Upper lobe of right lung (tissue), 1 donor: ENCODE measurements at regions not wholly inside any gene's neighbourhood (a gene's known extent, or its start where the extent isn't known, plus 50 kb on each side); places are given as distances from the start of the nearest gene placed in this dataset.

Experiments
- ATAC-seq: fragments of 200-7000 bp; cut with Tn5 transposase; one replicate; pipeline ENCODE4 v1.9.1; 2020; ENCODE audit warnings: mild to moderate bottlenecking, moderate library complexity
- DNase-seq: peaks from one replicate; pipeline ENCODE4 v3.0.0-alpha.2; 2020
- H3K27ac ChIP-seq: fragments of 200-600 bp; one replicate; pipeline ENCODE4 v1.8.0; 2022
- H3K27me3 ChIP-seq: fragments of 200-600 bp; one replicate; pipeline ENCODE4 v1.8.0; 2022; ENCODE audit warnings: mild to moderate bottlenecking
- H3K36me3 ChIP-seq: fragments of 200-600 bp; one replicate; pipeline ENCODE4 v1.8.0; 2022
- H3K4me1 ChIP-seq: fragments of 200-600 bp; one replicate; pipeline ENCODE4 v1.8.0; 2022
- H3K4me3 ChIP-seq: fragments of 200-600 bp; one replicate; pipeline ENCODE4 v1.8.0; 2022; ENCODE audit warnings: mild to moderate bottlenecking
- H3K9me3 ChIP-seq: fragments of 200-600 bp; one replicate; pipeline ENCODE4 v1.8.0; 2022
- CTCF ChIP-seq: fragments of 200-600 bp; IDR thresholded peaks from one replicate; pipeline ENCODE4 v1.8.0; 2022; ENCODE audit warnings: antibody characterized with exemption
- intact Hi-C: fragments of 100-400 bp; cut with DNase I; formaldehyde crosslinking; loops from one replicate; pipeline ENCODE4 v1.11.0; 2022
- donor health status: DM: no; HTN: yes; CAD: no; lungs with severe emphysema.

DNA sequence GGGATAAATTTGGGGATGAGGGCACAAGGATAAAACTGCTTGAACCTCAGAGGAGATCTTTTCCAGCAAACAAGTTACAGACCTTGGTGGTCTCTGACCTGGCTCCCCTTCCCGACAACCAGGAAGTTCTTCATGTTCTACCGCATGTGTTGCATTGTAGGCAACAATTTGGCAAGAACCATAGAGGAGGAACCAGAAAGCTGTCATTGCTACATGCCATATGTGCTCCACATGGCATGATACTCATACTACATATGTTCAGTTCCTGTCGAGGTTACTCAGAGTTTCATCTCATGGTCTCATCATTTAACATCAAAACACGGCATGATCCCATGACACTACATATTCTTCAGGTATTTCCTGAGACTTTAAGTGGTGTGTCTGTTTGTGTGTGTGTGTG, 235.9 kb downstream of the OR13H1 start:
- no peaks in the 10 kb centered on the region for H3K4me1 ChIP-seq
- no peak overlapping the region for H3K4me3 ChIP-seq
- no peak for TF ChIP-seq CTCF
- ATAC-seq (no peak), DNase-seq (no peak)
- intact Hi-C loops, result no loop called here
- no peaks in the 10 kb centered on the region for H3K9me3 ChIP-seq
- no peaks in the 10 kb centered on the region for H3K36me3 ChIP-seq
- H3K27me3 ChIP-seq, result no peaks in the 10 kb centered on the region
- H3K27ac ChIP-seq, result no peak overlapping the region

- DNase-seq, result no peak
- no peaks in the 10 kb centered on the region for H3K9me3 ChIP-seq
- H3K27ac ChIP-seq, result no peak overlapping the region
- H3K27me3 ChIP-seq, result no peaks in the 10 kb centered on the region
- no peaks in the 10 kb centered on the region for H3K4me1 ChIP-seq
- no peak overlapping the region for H3K4me3 ChIP-seq
- no peak for ATAC-seq
- intact Hi-C loops, result no loop called here
- no peaks in the 10 kb centered on the region for H3K36me3 ChIP-seq
- TF ChIP-seq CTCF, result no peak
Observed at GRCh38 chrX:131782646-131783045, 238.8 kb downstream of the OR13H1 start.

DNA sequence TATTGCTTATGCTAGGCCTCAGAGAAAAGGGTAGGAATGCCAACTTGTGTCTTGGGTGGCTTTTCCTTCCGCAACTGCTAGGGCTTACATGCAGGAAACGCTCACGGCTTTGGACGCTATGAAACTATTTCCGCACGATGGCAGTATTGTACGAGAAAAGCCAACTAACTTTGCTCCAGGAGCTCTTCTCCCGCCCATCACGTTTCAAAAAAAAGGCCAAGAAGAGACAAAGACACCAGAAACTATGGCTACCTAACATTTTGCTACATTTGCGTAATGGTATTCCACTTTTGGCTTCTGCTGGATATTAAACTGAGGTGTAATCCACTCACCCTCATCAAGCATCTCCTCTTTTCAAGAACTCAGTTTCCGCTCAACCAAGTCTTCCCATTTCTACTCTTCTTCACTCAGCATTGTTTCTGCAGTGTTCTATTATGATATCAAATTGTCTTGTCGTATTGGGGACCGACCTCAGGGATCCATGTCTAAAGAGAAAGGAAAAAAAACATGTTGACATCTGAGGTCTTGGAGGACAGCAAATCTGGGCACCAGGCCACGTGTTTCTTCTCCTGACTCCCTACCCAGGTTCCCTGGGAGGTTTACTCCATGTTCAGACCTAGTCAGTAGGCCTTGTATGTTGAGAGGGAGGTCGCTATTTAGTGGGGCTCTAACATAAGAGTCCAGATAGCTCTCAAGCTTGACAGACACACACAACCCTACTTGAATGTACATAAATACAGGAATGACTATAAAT, 239.4 kb upstream of the STK26 start:
- ATAC-seq, result no peak
- intact Hi-C loops, result no loop called here

DNA sequence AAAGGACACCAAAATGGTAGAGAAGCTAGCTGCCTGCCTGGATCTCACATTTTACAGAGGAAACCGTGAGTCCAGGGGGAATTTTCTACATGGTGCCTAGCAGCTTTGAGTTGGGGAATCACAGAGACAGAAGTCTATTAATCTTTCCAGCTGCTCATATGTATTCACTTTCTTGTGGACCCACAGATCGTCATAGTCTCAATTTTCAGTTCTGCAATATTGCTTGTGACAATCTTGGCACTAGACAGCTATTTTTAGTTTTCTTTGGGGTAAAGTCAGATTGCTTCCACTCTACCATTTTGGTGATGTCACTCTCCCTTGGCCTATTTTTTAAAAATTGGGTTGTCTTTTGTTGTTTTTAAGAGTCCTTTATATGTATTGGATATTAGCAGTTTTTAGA, 233.4 kb upstream of the STK26 start:
- H3K36me3 ChIP-seq, result no peaks in the 10 kb centered on the region
- DNase-seq (no peak), ATAC-seq (no peak)
- H3K9me3 ChIP-seq, result no peaks in the 10 kb centered on the region
- intact Hi-C loops, result no loop called here
- H3K4me3 ChIP-seq, result no peak overlapping the region
- H3K27me3 ChIP-seq, result no peaks in the 10 kb centered on the region
- H3K27ac ChIP-seq, result no peak overlapping the region
- H3K4me1 ChIP-seq, result no peaks in the 10 kb centered on the region
- TF ChIP-seq CTCF, result no peak

More for the DNA sequence above, 239.4 kb upstream of the STK26 start:
- Histone ChIP-seq H3K27ac (no peak overlapping the region), H3K4me3 (no peak overlapping the region), H3K9me3 (no peaks in the 10 kb centered on the region), H3K27me3 (no peaks in the 10 kb centered on the region), H3K36me3 (no peaks in the 10 kb centered on the region), H3K4me1 (no peaks in the 10 kb centered on the region)
- DNase-seq, result no peak
- TF ChIP-seq CTCF, result no peak

GRCh38 chrX:131791608-131792355, 231.3 kb upstream of the STK26 start:
- Histone ChIP-seq H3K4me1 (no peaks in the 10 kb centered on the region), H3K36me3 (no peaks in the 10 kb centered on the region), H3K27me3 (no peaks in the 10 kb centered on the region), H3K27ac (no peak overlapping the region), H3K4me3 (no peak overlapping the region), H3K9me3 (no peaks in the 10 kb centered on the region)
- ATAC-seq, result no peak
- intact Hi-C loops, result no loop called here
- TF ChIP-seq CTCF, result no peak
- no peak for DNase-seq
